Upper lobe of left lung (tissue), 4 donors: ENCODE measurements at regions not wholly inside any gene's neighbourhood (a gene's known extent, or its start where the extent isn't known, plus 50 kb on each side); places are given as distances from the start of the nearest gene placed in this dataset.

ENCODE experiments used
- CTCF ChIP-seq, 6 experiments: fragments of 450-650 bp in 4 of 6; fragments of 200-600 bp in 2 of 6; sonication (generic) in 2 of 6; IDR thresholded peaks; one replicate each; pipeline ENCODE4 v1.5.1; 2016 to 2019; ENCODE audit warnings: antibody characterized with exemption in 6 of 6
- POLR2A ChIP-seq, 4 donors: fragments of 450-650 bp; IDR thresholded peaks; one replicate each; pipeline ENCODE4 v1.5.1; 2016 to 2017; ENCODE audit warnings: antibody characterized with exemption in 4 of 4, mild to moderate bottlenecking in 2 of 4

GRCh38 chr7:79598351-79598750 lies 144.9 kb upstream of the MAGI2 start:
- TF ChIP-seq CTCF (IDR thresholded peaks at IDR 0.05) = no peak
- TF ChIP-seq POLR2A (IDR thresholded peaks at IDR 0.05) = no peak
